ENCODE measurements at regions not wholly inside any gene's neighbourhood (a gene's known extent, or its start where the extent isn't known, plus 50 kb on each side); places are given as distances from the start of the nearest gene placed in this dataset.

- no peak for TF ChIP-seq EP300 (IDR thresholded peaks at IDR 0.05)
- no peak for TF ChIP-seq CTCF (IDR thresholded peaks at IDR 0.05)
Observed at GRCh38 chr22:48199667-48200066, 1437.2 kb downstream of the TBC1D22A start.
